LNCaP clone FGC (cell line): ENCODE measurements at regions not wholly inside any gene's neighbourhood (a gene's known extent, or its start where the extent isn't known, plus 50 kb on each side); places are given as distances from the start of the nearest gene placed in this dataset.

Source experiments
- DNase-seq: peaks from one replicate; pipeline ENCODE4 v3.0.0-alpha.2; 2011; ENCODE audit warnings: low read depth
- H3K4me3 ChIP-seq: 2 replicates; pipeline ENCODE4 v1.5.1; 2011; ENCODE audit warnings: mild to moderate bottlenecking, low read depth, low read length, control low read depth
- TF ChIP-seq, protein P1 (sequence below): IDR thresholded peaks from 2 replicates; pipeline ENCODE4 v1.5.1; 2012; ENCODE audit warnings: mild to moderate bottlenecking; ENCODE audit not compliant: control insufficient read depth, insufficient read depth; ENCODE audit errors: extremely low read depth

DNA sequence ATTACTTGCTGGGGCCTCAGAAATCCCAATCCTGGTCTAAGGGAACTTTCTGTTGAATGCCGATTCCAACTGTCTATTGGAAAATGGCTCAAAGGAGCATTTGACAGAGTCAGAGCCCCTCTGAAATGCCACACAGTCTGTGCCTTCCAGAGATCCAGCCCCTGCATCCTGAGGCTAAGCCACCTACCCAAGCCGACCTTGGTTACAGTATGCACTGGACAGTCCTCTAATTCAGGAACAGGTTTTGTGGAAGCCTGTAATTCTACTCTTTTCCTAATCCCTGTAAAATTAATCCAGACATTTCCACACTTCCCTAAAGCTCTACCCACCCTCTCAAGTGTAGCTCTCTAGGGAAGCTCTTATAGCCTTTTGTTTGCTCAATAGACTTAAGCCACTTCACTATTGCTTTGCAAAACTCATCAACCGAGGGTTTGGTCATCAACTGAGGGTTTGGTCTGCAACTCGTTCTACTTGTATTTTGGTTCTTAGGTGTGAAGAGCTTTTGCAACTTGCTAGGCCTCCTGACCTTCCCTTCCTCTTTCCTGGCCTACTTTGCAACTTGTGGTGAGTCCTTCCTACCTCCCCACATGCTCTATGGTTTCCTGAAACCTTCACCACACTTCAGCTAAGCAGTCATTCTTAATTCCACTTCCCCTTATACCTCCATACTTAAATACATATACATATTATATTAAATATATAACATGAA, 364.8 kb downstream of the SFMBT2 start:
- TF ChIP-seq, protein P1, sequence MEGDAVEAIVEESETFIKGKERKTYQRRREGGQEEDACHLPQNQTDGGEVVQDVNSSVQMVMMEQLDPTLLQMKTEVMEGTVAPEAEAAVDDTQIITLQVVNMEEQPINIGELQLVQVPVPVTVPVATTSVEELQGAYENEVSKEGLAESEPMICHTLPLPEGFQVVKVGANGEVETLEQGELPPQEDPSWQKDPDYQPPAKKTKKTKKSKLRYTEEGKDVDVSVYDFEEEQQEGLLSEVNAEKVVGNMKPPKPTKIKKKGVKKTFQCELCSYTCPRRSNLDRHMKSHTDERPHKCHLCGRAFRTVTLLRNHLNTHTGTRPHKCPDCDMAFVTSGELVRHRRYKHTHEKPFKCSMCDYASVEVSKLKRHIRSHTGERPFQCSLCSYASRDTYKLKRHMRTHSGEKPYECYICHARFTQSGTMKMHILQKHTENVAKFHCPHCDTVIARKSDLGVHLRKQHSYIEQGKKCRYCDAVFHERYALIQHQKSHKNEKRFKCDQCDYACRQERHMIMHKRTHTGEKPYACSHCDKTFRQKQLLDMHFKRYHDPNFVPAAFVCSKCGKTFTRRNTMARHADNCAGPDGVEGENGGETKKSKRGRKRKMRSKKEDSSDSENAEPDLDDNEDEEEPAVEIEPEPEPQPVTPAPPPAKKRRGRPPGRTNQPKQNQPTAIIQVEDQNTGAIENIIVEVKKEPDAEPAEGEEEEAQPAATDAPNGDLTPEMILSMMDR, result no peak
- no peak overlapping the region for H3K4me3 ChIP-seq
- DNase-seq, result no peak

DNA sequence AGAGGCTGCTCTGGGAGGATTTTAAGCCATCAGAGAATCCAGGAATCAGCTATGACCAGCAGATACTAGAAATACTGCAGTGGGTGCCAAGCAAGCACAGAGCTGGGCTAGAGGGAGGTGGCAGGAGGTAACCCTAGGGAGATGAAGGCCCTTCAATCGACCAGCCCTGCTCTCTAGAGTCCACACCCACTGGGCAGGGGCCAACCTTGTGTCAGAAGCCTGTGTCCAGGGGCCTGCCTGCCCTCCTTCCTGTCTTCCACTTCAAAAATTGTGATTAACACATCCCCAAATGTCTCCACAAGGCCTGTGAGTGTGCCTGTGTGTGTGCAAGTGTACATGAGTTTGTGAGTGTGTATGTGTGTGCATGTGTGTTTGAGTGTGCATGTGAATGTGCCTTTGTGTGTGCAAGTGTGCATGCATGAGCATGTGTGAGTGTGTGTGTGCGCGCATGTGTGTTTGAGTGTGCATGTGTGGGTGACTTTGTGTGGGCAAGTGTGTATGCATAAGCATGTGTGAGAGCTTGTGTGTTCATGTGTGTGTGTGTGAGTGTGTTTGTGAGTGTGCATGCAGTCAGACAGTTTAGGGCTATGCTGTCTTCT, 367.7 kb downstream of the SFMBT2 start:
- TF ChIP-seq, protein P1, result no peak
- H3K4me3 ChIP-seq, result no peak overlapping the region
- DNase-seq, result no peak

DNA sequence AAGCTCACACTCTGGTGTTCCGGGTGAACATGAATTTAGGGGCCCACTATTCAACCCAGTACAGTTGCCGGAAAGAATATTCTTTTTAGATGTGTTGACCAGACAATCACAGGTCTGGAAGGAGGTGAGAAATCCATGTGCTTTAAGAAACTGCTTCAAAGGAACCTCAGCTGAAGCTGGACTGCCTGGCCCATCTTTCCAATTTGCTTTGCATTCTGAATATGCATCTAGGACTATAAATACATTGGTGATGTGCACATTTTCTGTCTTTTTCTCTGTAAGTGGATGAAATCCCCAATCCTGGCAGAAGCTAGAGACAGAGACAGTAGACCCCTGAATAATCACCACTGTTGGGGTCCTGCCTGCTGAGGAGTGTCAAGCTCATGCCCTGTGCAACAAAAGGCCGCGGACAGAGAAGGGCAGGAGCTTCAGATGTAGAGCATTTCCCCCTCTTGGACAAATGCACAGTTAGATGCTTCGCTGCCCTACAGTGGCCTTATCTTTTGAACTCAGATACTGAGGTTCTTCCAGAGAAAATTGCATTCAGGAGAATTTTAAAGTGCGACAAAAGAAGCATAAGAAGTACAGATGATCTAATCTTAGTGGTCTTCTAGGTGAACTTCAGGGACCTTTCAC, 368.3 kb downstream of the SFMBT2 start:
- no peak for DNase-seq
- H3K4me3 ChIP-seq, result no peak overlapping the region
- TF ChIP-seq, protein P1, result no peak

DNA sequence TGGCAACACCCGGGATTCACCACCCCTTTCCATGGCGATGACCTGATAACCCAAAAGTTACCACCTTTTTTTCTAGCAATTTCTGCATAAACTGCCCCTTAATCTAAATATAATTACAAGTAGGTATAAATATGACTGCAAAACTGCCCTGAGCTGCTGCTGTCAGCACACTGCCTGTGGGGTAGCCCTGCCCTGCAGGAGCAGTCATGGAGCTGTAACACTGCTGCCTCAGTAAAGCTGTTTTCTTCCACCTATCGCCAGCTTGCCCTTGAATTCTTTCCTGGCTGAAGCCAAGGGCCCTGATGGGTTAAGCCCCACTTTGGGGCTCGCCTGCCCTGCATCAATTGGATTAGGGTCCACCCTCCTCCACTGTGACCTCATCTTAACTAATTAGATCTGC, 368.8 kb downstream of the SFMBT2 start:
- no peak overlapping the region for H3K4me3 ChIP-seq
- DNase-seq, result no peak
- TF ChIP-seq, protein P1, result no peak

DNA sequence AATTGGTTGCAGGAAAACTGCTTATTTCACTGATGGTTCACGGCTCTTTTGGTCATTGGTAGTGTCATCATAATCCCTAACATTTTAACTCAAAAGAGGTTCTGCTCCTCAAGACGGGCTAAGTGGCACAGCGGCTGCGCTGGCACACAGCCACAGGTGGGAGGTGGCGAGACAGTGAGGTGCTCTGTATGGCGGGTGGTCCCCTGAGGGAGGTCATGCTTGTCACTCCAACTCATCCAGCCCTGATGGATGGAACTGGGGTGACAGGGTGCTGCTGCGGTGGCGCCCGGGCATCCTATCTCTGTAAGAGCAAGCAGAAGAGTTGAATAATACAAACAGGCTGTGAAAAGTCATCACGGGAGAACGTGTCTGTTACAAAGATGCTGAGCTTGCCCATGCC, 370.2 kb downstream of the SFMBT2 start:
- H3K4me3 ChIP-seq, result no peak overlapping the region
- TF ChIP-seq, protein P1, result no peak
- DNase-seq, result no peak

DNA sequence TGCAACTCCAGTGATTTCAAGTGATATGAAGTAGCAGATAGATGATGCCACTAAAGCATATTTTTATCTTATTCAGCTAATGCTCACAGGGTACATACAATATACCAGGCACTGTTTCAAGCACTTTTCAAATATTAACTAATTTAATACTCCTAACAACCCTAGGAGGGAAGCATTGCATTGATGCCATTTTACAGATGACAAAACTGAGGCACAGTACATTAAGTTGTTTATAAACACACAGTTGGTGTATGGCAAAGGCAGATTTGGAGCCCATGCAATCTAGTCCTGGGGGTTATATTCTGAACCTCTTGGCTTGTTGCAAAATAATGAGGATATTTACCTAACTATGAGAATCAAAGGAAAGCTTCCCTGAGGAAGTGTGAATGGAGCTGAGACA, 371.0 kb downstream of the SFMBT2 start:
- H3K4me3 ChIP-seq, result no peak overlapping the region
- TF ChIP-seq, protein P1, result no peak
- no peak for DNase-seq
